NCI-H345 treated with DMSO at 0.1 percent for 48 hours (cell line): ENCODE measurements at regions not wholly inside any gene's neighbourhood (a gene's known extent, or its start where the extent isn't known, plus 50 kb on each side); places are given as distances from the start of the nearest gene placed in this dataset.
"Not testable (repeated sequence)": the region's sequence is repeated elsewhere in the genome, so short reads cannot be mapped to it uniquely, and the experiment has no call there.

Source experiments
- DNase-seq: peaks from one replicate; lab custom pipeline; 2025; ENCODE audit not compliant: unreplicated experiment; lab: John Stamatoyannopoulos, UW

GRCh38 chr3:4069796-4070195, 233.4 kb upstream of the SETMAR start:
- DNase-seq: no peak

- no peak for DNase-seq
Measured at GRCh38 chr3:4071481-4072184, 231.5 kb upstream of the SETMAR start.

GRCh38 chr3:4077278-4077677, 225.9 kb upstream of the SETMAR start:
- not testable (repeated sequence) for DNase-seq

GRCh38 chr3:4077950-4078349, 225.2 kb upstream of the SETMAR start:
- no peak for DNase-seq

- no peak for DNase-seq
Measured at GRCh38 chr3:4078903-4079302, 224.3 kb upstream of the SETMAR start.

- DNase-seq: no peak
Measured at GRCh38 chr3:4079339-4080195, 223.6 kb upstream of the SETMAR start.

- DNase-seq: no peak
Measured at GRCh38 chr3:4083225-4084015, 219.7 kb upstream of the SETMAR start.

GRCh38 chr3:4084271-4084670, 218.9 kb upstream of the SETMAR start:
- no peak for DNase-seq

- DNase-seq: not testable (repeated sequence)
Measured at GRCh38 chr3:4086662-4087061, 216.5 kb upstream of the SETMAR start.

GRCh38 chr3:4091786-4092185, 211.4 kb upstream of the SETMAR start:
- no peak for DNase-seq

- no peak for DNase-seq
Measured at GRCh38 chr3:4097801-4098200, 205.4 kb upstream of the SETMAR start.

GRCh38 chr3:4099607-4100006, 203.6 kb upstream of the SETMAR start:
- DNase-seq: no peak

- no peak for DNase-seq
Measured at GRCh38 chr3:4107430-4107829, 195.7 kb upstream of the SETMAR start.

GRCh38 chr3:4113811-4114522, 189.2 kb upstream of the SETMAR start:
- no peak for DNase-seq

GRCh38 chr3:4119119-4119518, 184.1 kb upstream of the SETMAR start:
- DNase-seq: no peak

- no peak for DNase-seq
Measured at GRCh38 chr3:4125576-4125975, 177.6 kb upstream of the SETMAR start.

GRCh38 chr3:4138150-4138785, 164.9 kb upstream of the SETMAR start:
- no peak for DNase-seq

- no peak for DNase-seq
Measured at GRCh38 chr3:4138786-4139431, 164.3 kb upstream of the SETMAR start.

- DNase-seq: no peak
Measured at GRCh38 chr3:4139462-4140140, 163.6 kb upstream of the SETMAR start.
